HEK293 (cell line): ENCODE measurements at regions not wholly inside any gene's neighbourhood (a gene's known extent, or its start where the extent isn't known, plus 50 kb on each side); places are given as distances from the start of the nearest gene placed in this dataset.

Experiments used
- CTCF ChIA-PET: fragments of 350-600 bp; formaldehyde crosslinking; extraction: SDS; loops from one replicate; lab custom pipeline; 2021; ENCODE audit warnings: antibody characterized with exemption; lab: Yijun Ruan, JAX
- POLR2A ChIA-PET: fragments of 300-600 bp; formaldehyde crosslinking; extraction: SDS; loops from one replicate; lab custom pipeline; 2020; ENCODE audit warnings: antibody characterized with exemption, inconsistent platforms; lab: Yijun Ruan, JAX
- H3K27ac ChIP-seq: fragments of 200-500 bp; sonication (Bioruptor generic); 2 replicates; pipeline ENCODE4 v1.5.1; 2014; ENCODE audit warnings: low read depth, low read length, control low read depth, inconsistent platforms; ENCODE audit errors: extremely low read depth
- H3K36me3 ChIP-seq, 2 experiments: fragments of 200-500 bp in 1 of 2; sonication (Bioruptor generic) in 1 of 2; 1 replicate in 1 of 2; 2 replicates in 1 of 2; pipeline ENCODE4 v1.5.1; 2014 to 2017; ENCODE audit warnings: inconsistent platforms in 2 of 2, low read length in 2 of 2; ENCODE audit not compliant: control insufficient read depth in 2 of 2, insufficient read depth in 1 of 2
- H3K4me1 ChIP-seq: fragments of 200-500 bp; sonication (Bioruptor generic); 2 replicates; pipeline ENCODE4 v1.5.1; 2014; ENCODE audit warnings: mild to moderate bottlenecking, low read length, inconsistent platforms; ENCODE audit not compliant: control insufficient read depth, insufficient read depth
- H3K4me3 ChIP-seq: 2 replicates; pipeline ENCODE4 v1.5.1; 2011; ENCODE audit warnings: low read depth, mild to moderate bottlenecking, control low read depth, low read length, moderate library complexity
- H3K9me3 ChIP-seq: fragments of 200-500 bp; sonication (Bioruptor generic); 2 replicates; pipeline ENCODE4 v1.5.1; 2014; ENCODE audit warnings: low read depth, low read length, inconsistent platforms; ENCODE audit not compliant: control insufficient read depth, insufficient read depth
- EGR2 ChIP-seq: fragments of 450-650 bp; formaldehyde crosslinking; IDR thresholded peaks from 2 replicates; pipeline ENCODE4 v1.5.1; 2016; ENCODE audit warnings: low read depth, missing biosample characterization, missing genetic modification characterization
- GLI4 ChIP-seq: fragments of 450-650 bp; formaldehyde crosslinking; IDR thresholded peaks from 2 replicates; pipeline ENCODE4 v1.5.1; 2016; ENCODE audit warnings: missing biosample characterization, missing genetic modification characterization
- KLF16 ChIP-seq: fragments of 450-650 bp; formaldehyde crosslinking; IDR thresholded peaks from 2 replicates; pipeline ENCODE4 v1.5.1; 2017; ENCODE audit warnings: missing biosample characterization, missing genetic modification characterization
- PRDM1 ChIP-seq: fragments of 450-650 bp; formaldehyde crosslinking; IDR thresholded peaks from 2 replicates; pipeline ENCODE4; 2016; ENCODE audit warnings: missing biosample characterization, missing genetic modification characterization
- SCRT2 ChIP-seq: fragments of 450-650 bp; formaldehyde crosslinking; IDR thresholded peaks from 2 replicates; pipeline ENCODE4 v1.5.1; 2016; ENCODE audit warnings: missing biosample characterization, missing genetic modification characterization
- SP7 ChIP-seq: fragments of 450-650 bp; formaldehyde crosslinking; IDR thresholded peaks from 2 replicates; pipeline ENCODE4 v1.5.1; 2016; ENCODE audit warnings: missing biosample characterization, missing genetic modification characterization
- YY2 ChIP-seq: fragments of 450-650 bp; formaldehyde crosslinking; IDR thresholded peaks from 2 replicates; pipeline ENCODE4 v1.5.1; 2016; ENCODE audit warnings: missing biosample characterization, missing genetic modification characterization
- ZBTB1 ChIP-seq: fragments of 450-650 bp; formaldehyde crosslinking; IDR thresholded peaks from 2 replicates; pipeline ENCODE4 v1.5.1; 2016; ENCODE audit warnings: missing biosample characterization, missing genetic modification characterization
- ZBTB20 ChIP-seq: fragments of 450-650 bp; formaldehyde crosslinking; IDR thresholded peaks from 2 replicates; pipeline ENCODE4 v1.5.1; 2016; ENCODE audit warnings: missing biosample characterization, missing genetic modification characterization
- ZBTB21 ChIP-seq: fragments of 450-650 bp; formaldehyde crosslinking; IDR thresholded peaks from 2 replicates; pipeline ENCODE4 v1.5.1; 2017; ENCODE audit warnings: missing biosample characterization, missing genetic modification characterization
- ZBTB7A ChIP-seq: fragments of 450-650 bp; formaldehyde crosslinking; IDR thresholded peaks from 2 replicates; pipeline ENCODE4 v1.5.1; 2016; ENCODE audit warnings: low read depth, missing biosample characterization, missing genetic modification characterization
- ZNF184 ChIP-seq: fragments of 450-650 bp; IDR thresholded peaks from 2 replicates; pipeline ENCODE4 v1.5.1; 2018; ENCODE audit warnings: missing biosample characterization, mild to moderate bottlenecking, missing genetic modification characterization
- ZNF202 ChIP-seq: fragments of 450-650 bp; formaldehyde crosslinking; IDR thresholded peaks from 2 replicates; pipeline ENCODE4 v1.5.1; 2016; ENCODE audit warnings: missing biosample characterization, missing genetic modification characterization, borderline replicate concordance
- ZNF239 ChIP-seq: fragments of 450-650 bp; formaldehyde crosslinking; IDR thresholded peaks from 2 replicates; pipeline ENCODE4 v1.5.1; 2016; ENCODE audit warnings: missing biosample characterization, missing genetic modification characterization
- ZNF24 ChIP-seq: fragments of 450-650 bp; formaldehyde crosslinking; IDR thresholded peaks from 2 replicates; pipeline ENCODE4 v1.5.1; 2016; ENCODE audit warnings: missing biosample characterization, missing genetic modification characterization
- ZNF248 ChIP-seq: fragments of 450-650 bp; formaldehyde crosslinking; IDR thresholded peaks from 2 replicates; pipeline ENCODE4 v1.5.1; 2017; ENCODE audit warnings: missing biosample characterization, missing genetic modification characterization
- ZNF324 ChIP-seq: fragments of 450-650 bp; formaldehyde crosslinking; IDR thresholded peaks from 2 replicates; pipeline ENCODE4 v1.5.1; 2016; ENCODE audit warnings: missing biosample characterization, missing genetic modification characterization
- ZNF354C ChIP-seq: fragments of 450-650 bp; formaldehyde crosslinking; IDR thresholded peaks from 2 replicates; pipeline ENCODE4 v1.5.1; 2016; ENCODE audit warnings: missing biosample characterization, missing genetic modification characterization, low read depth, borderline replicate concordance
- ZNF416 ChIP-seq: fragments of 450-650 bp; formaldehyde crosslinking; IDR thresholded peaks from 2 replicates; pipeline ENCODE4 v1.5.1; 2016; ENCODE audit warnings: missing biosample characterization, missing genetic modification characterization
- ZNF473 ChIP-seq: fragments of 450-650 bp; formaldehyde crosslinking; IDR thresholded peaks from 2 replicates; pipeline ENCODE4 v1.5.1; 2017; ENCODE audit warnings: missing biosample characterization, missing genetic modification characterization
- ZNF48 ChIP-seq: fragments of 450-650 bp; formaldehyde crosslinking; IDR thresholded peaks from 2 replicates; pipeline ENCODE4 v1.5.1; 2016; ENCODE audit warnings: missing biosample characterization, missing genetic modification characterization
- ZNF521 ChIP-seq: fragments of 450-650 bp; formaldehyde crosslinking; IDR thresholded peaks from 2 replicates; pipeline ENCODE4 v1.5.1; 2017; ENCODE audit warnings: missing biosample characterization, mild to moderate bottlenecking, missing genetic modification characterization
- ZNF670 ChIP-seq: fragments of 450-650 bp; formaldehyde crosslinking; IDR thresholded peaks from 2 replicates; pipeline ENCODE4 v1.5.1; 2016; ENCODE audit warnings: missing biosample characterization, missing genetic modification characterization, low read depth
- ZNF843 ChIP-seq: fragments of 450-650 bp; formaldehyde crosslinking; IDR thresholded peaks from 2 replicates; pipeline ENCODE4 v1.5.1; 2016; ENCODE audit warnings: missing biosample characterization, missing genetic modification characterization
- ZSCAN30 ChIP-seq: fragments of 450-650 bp; IDR thresholded peaks from 2 replicates; pipeline ENCODE4 v1.5.1; 2018; ENCODE audit warnings: missing biosample characterization, mild to moderate bottlenecking, missing genetic modification characterization, moderate library complexity
- TF ChIP-seq, protein P1 (sequence below): fragments of 450-650 bp; formaldehyde crosslinking; IDR thresholded peaks from 2 replicates; pipeline ENCODE4 v1.5.1; 2017; ENCODE audit warnings: missing biosample characterization, missing genetic modification characterization
- TF ChIP-seq, protein P2 (sequence below): fragments of 450-650 bp; formaldehyde crosslinking; IDR thresholded peaks from 2 replicates; pipeline ENCODE4 v1.5.1; 2016; ENCODE audit warnings: missing biosample characterization, missing genetic modification characterization
- TF ChIP-seq, protein P3 (sequence below): fragments of 450-650 bp; formaldehyde crosslinking; IDR thresholded peaks from 2 replicates; pipeline ENCODE4 v1.5.1; 2016; ENCODE audit warnings: missing biosample characterization, missing genetic modification characterization, low read depth
- TF ChIP-seq, protein P4 (sequence below): fragments of 450-650 bp; formaldehyde crosslinking; IDR thresholded peaks from 2 replicates; pipeline ENCODE4 v1.5.1; 2017; ENCODE audit warnings: missing biosample characterization, mild to moderate bottlenecking, missing genetic modification characterization, moderate library complexity
- TF ChIP-seq, protein P5 (sequence below): fragments of 450-650 bp; formaldehyde crosslinking; IDR thresholded peaks from 2 replicates; pipeline ENCODE4 v1.5.1; 2016; ENCODE audit warnings: missing biosample characterization, missing genetic modification characterization

DNA sequence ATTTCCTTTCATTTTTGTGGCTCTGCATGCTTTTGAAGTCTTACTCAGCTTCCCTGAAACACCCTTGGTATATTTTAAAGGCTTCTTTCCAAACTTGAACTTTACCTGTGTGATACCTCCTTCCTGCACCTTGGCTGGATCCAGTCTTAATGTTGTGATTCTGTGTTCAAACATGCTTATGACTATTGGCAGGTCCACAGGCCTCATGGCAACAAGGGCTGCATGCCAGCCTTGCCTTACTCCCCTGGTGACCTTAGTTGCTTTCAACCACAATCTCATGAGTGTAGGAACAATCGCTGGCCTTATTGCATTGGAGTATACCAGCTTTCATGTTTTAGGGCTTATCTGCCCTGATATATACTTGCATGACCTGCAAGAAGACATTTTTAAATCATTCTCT is 238.7 kb downstream of the KIF20B start:
- no peaks in the 10 kb centered on the region for H3K4me1 ChIP-seq
- POLR2A ChIA-PET = no interaction called here
- CTCF ChIA-PET = interaction anchor here (0.6 kb wide), 1 partner anchor 190 kb away, joined by 4 read pairs; no protein-coding TSS in a partner anchor
- TF ChIP-seq PRDM1 (tag by site-specific recombination) = no peak
- TF ChIP-seq ZNF324 = no peak
- no peak for TF ChIP-seq SCRT2 (tag by site-specific recombination)
- TF ChIP-seq ZNF670 = no peak
- no peaks in the 10 kb centered on the region for H3K36me3 ChIP-seq
- no peaks in the 10 kb centered on the region for H3K9me3 ChIP-seq
- H3K4me3 ChIP-seq = no peak overlapping the region
- H3K27ac ChIP-seq = no peak overlapping the region

DNA sequence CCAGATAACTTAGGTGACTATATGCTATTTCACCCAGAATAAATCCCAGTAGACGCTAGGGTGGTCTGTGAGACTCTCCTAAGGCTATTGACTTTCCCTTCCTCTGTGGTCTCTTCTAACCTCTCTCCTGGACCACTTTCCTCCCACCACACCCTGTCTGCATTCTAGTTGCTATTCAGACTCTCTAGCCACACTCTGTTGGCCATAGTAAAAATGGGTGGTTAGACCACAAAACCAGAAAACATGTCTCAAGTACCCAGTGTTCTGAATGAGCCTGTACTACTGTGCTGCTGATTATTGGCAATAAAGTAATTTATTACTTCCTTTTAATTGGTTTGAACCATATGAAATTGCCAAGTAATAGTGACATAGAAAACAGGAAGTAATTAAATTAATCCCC is 240.8 kb downstream of the KIF20B start:
- CTCF ChIA-PET = no interaction called here
- Histone ChIP-seq H3K4me1 (no peaks in the 10 kb centered on the region), H3K9me3 (no peaks in the 10 kb centered on the region), H3K36me3 (no peaks in the 10 kb centered on the region), H3K4me3 (no peak overlapping the region), H3K27ac (no peak overlapping the region)
- POLR2A ChIA-PET = no interaction called here
- no peak for TF ChIP-seq ZNF354C (tag by site-specific recombination)
- TF ChIP-seq ZBTB1 = no peak
- TF ChIP-seq ZNF473 (tag by site-specific recombination) = no peak
- no peak for TF ChIP-seq ZSCAN30 (tag by site-specific recombination)
- TF ChIP-seq ZNF670 = no peak
- TF ChIP-seq ZBTB20 (tag by site-specific recombination) = no peak
- no peak for TF ChIP-seq SP7
- TF ChIP-seq PRDM1 (tag by site-specific recombination) = no peak
- no peak for TF ChIP-seq YY2
- TF ChIP-seq ZBTB7A = no peak
- no peak for TF ChIP-seq ZNF521 (tag by site-specific recombination)
- TF ChIP-seq ZNF24 (tag by site-specific recombination) = no peak
- TF ChIP-seq, protein P1, sequence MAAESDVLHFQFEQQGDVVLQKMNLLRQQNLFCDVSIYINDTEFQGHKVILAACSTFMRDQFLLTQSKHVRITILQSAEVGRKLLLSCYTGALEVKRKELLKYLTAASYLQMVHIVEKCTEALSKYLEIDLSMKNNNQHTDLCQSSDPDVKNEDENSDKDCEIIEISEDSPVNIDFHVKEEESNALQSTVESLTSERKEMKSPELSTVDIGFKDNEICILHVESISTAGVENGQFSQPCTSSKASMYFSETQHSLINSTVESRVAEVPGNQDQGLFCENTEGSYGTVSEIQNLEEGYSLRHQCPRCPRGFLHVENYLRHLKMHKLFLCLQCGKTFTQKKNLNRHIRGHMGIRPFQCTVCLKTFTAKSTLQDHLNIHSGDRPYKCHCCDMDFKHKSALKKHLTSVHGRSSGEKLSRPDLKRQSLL (tag by site-specific recombination) = no peak

DNA sequence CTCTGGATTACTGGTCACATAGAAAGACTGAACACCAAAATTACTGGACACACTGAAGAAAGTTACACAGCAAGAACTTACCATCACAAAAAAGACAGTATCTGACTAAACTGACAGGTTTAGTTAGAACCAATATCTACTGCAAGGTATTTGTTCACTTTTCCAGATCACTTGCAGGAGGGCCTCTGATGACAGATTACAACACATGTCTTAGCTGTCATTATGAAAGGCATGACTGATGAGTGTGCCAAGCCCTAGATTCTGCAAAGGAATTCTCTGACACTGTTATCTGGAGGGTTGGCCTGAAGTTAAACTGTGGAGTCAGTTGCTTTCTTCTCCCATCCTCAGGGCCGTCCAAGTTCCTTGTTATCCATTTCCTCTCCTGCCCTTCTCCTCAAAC is 242.7 kb downstream of the KIF20B start:
- Histone ChIP-seq H3K4me3 (no peak overlapping the region), H3K9me3 (no peaks in the 10 kb centered on the region), H3K27ac (no peak overlapping the region), H3K4me1 (no peaks in the 10 kb centered on the region), H3K36me3 (no peaks in the 10 kb centered on the region)
- ChIA-PET CTCF (interaction anchor here (0.7 kb wide), 1 partner anchor 186 kb away, joined by 3 read pairs; no protein-coding TSS in a partner anchor), POLR2A (no interaction called here)
- TF ChIP-seq ZBTB20 (tag by site-specific recombination) (no peak), ZNF202 (tag by site-specific recombination) (no peak), ZNF184 (tag by site-specific recombination) (no peak), GLI4 (tag by site-specific recombination) (no peak), ZNF239 (no peak), ZNF248 (tag by site-specific recombination) (no peak), EGR2 (tag by site-specific recombination) (no peak), KLF16 (no peak), ZNF416 (tag by site-specific recombination) (no peak), ZNF843 (tag by site-specific recombination) (no peak), ZBTB21 (tag by site-specific recombination) (no peak), ZNF48 (tag by site-specific recombination) (no peak)
- TF ChIP-seq, protein P2, sequence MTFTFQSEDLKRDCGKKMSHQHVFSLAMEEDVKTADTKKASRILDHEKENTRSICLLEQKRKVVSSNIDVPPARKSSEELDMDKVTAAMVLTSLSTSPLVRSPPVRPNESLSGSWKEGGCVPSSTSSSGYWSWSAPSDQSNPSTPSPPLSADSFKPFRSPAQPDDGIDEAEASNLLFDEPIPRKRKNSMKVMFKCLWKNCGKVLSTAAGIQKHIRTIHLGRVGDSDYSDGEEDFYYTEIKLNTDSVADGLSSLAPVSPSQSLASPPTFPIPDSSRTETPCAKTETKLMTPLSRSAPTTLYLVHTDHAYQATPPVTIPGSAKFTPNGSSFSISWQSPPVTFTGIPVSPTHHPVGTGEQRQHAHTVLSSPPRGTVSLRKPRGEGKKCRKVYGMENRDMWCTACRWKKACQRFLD (tag by site-specific recombination) = no peak
- TF ChIP-seq, protein P3, sequence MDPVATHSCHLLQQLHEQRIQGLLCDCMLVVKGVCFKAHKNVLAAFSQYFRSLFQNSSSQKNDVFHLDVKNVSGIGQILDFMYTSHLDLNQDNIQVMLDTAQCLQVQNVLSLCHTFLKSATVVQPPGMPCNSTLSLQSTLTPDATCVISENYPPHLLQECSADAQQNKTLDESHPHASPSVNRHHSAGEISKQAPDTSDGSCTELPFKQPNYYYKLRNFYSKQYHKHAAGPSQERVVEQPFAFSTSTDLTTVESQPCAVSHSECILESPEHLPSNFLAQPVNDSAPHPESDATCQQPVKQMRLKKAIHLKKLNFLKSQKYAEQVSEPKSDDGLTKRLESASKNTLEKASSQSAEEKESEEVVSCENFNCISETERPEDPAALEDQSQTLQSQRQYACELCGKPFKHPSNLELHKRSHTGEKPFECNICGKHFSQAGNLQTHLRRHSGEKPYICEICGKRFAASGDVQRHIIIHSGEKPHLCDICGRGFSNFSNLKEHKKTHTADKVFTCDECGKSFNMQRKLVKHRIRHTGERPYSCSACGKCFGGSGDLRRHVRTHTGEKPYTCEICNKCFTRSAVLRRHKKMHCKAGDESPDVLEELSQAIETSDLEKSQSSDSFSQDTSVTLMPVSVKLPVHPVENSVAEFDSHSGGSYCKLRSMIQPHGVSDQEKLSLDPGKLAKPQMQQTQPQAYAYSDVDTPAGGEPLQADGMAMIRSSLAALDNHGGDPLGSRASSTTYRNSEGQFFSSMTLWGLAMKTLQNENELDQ (tag by site-specific recombination) = no peak
- TF ChIP-seq, protein P4, sequence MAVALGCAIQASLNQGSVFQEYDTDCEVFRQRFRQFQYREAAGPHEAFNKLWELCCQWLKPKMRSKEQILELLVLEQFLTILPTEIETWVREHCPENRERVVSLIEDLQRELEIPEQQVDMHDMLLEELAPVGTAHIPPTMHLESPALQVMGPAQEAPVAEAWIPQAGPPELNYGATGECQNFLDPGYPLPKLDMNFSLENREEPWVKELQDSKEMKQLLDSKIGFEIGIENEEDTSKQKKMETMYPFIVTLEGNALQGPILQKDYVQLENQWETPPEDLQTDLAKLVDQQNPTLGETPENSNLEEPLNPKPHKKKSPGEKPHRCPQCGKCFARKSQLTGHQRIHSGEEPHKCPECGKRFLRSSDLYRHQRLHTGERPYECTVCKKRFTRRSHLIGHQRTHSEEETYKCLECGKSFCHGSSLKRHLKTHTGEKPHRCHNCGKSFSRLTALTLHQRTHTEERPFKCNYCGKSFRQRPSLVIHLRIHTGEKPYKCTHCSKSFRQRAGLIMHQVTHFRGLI = no peak
- TF ChIP-seq, protein P5, sequence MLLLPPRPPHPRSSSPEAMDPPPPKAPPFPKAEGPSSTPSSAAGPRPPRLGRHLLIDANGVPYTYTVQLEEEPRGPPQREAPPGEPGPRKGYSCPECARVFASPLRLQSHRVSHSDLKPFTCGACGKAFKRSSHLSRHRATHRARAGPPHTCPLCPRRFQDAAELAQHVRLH (tag by site-specific recombination) = no peak
